Tibial nerve (tissue), 4 donors: ENCODE measurements at regions not wholly inside any gene's neighbourhood (a gene's known extent, or its start where the extent isn't known, plus 50 kb on each side); places are given as distances from the start of the nearest gene placed in this dataset.
A peak's percentile ranks its signal among the peaks of the same experiment; 100 is the strongest.

Source experiments
- DNase-seq, 2 donors: peaks; one replicate each; pipeline ENCODE4 v3.0.0-alpha.2; 2019; ENCODE audit warnings: low spot score in 2 of 2
- H3K27ac ChIP-seq, 4 donors: fragments of 200-600 bp; sonication (generic) in 3 of 4; one replicate each; pipeline ENCODE4 v1.5.1; 2017 to 2019; ENCODE audit warnings: mild to moderate bottlenecking in 1 of 4
- H3K27me3 ChIP-seq, 2 donors: fragments of 200-600 bp; sonication (generic) in 1 of 2; one replicate each; pipeline versions ENCODE4 v1.5.1 to v1.6.0; 2017 to 2019
- H3K36me3 ChIP-seq, 3 donors: fragments of 200-600 bp; sonication (generic); one replicate each; pipeline ENCODE4 v1.5.1; 2018 to 2019
- H3K4me1 ChIP-seq, 4 donors: fragments of 200-600 bp; sonication (generic) in 3 of 4; one replicate each; pipeline ENCODE4 v1.5.1; 2017 to 2019
- H3K4me3 ChIP-seq, 4 donors: fragments of 200-600 bp; sonication (generic) in 3 of 4; one replicate each; pipeline ENCODE4 v1.5.1; 2017 to 2019; ENCODE audit warnings: mild to moderate bottlenecking in 1 of 4, moderate library complexity in 1 of 4
- H3K9me3 ChIP-seq, 4 donors: fragments of 200-600 bp; sonication (generic) in 3 of 4; one replicate each; pipeline ENCODE4 v1.5.1; 2017 to 2019
- EP300 ChIP-seq, 2 donors: sonication (generic); formaldehyde crosslinking; IDR thresholded peaks; one replicate each; pipeline ENCODE4 v1.6.1; 2017; ENCODE audit warnings: antibody characterized with exemption in 2 of 2, mild to moderate bottlenecking in 1 of 2
- POLR2A ChIP-seq, 2 donors: fragments of 450-650 bp; IDR thresholded peaks; one replicate each; pipeline ENCODE4 v1.6.1; 2017; ENCODE audit warnings: antibody characterized with exemption in 2 of 2, mild to moderate bottlenecking in 2 of 2, moderate library complexity in 2 of 2
- WGBS, 2 donors: methylation state at CpG; one replicate each; pipeline ENCODE4 v1.1.5; 2018; 5-methylcytosine and 5-hydroxymethylcytosine counted together
- TF ChIP-seq, protein P1 (sequence below), 5 experiments: fragments of 200-600 bp in 3 of 5; fragments of 450-650 bp in 2 of 5; sonication (generic) in 3 of 5; IDR thresholded peaks; one replicate each; pipeline ENCODE4 v1.5.1; 2016 to 2019; ENCODE audit warnings: antibody characterized with exemption in 5 of 5, mild to moderate bottlenecking in 3 of 5, moderate library complexity in 2 of 5

DNA sequence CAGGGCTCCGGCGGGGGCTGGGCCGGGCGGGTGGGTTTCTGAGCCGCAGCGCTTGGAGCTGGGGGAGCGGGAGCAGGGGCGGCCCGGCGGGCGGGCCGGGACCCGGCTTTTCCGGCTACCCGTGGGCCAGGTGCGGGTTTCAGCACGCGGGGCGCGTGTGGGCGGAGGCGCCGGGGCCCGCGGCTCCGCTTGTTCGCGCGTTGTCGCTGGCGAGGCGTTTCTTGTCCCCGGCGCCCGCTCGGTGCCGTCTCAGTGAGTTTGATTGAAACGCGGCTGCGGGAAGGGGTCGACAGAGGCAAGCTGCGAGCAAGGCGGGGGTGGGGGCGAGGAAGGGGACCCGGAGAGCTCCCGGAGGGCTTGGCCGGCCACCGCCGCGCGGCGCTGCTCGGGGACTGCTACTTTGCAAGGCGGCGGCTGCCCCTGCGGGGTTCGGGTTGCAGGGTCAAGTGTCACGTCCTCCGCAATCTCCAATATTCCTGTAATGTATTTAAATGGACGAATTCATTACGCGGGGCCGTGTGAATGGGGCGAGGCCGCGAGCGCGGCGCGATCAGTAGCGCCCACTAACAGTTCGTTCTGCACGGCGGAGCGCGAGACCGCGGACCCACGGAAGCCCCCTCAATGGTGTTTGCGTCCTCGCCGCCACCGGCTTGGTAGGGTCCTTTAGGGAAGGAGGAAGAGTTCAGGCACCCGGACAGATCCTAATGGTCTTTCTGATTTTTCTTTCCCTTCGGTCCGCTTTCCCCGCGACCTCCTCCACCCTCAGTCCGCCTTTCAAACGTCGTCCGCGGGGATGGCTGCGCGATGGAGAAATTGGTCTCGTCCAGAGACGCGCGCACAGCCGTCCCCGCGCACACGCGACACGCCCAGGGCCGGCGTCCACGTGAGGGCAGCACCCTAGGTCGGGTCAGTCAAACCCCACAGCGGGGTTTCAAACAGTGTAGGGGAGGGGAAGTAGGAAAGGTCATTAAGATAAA, 76.9 kb downstream of the INSIG1 start:
- TF ChIP-seq EP300 (IDR thresholded peaks at IDR 0.05) (no peak), POLR2A (IDR thresholded peaks at IDR 0.05) (no peak)
- TF ChIP-seq, protein P1, sequence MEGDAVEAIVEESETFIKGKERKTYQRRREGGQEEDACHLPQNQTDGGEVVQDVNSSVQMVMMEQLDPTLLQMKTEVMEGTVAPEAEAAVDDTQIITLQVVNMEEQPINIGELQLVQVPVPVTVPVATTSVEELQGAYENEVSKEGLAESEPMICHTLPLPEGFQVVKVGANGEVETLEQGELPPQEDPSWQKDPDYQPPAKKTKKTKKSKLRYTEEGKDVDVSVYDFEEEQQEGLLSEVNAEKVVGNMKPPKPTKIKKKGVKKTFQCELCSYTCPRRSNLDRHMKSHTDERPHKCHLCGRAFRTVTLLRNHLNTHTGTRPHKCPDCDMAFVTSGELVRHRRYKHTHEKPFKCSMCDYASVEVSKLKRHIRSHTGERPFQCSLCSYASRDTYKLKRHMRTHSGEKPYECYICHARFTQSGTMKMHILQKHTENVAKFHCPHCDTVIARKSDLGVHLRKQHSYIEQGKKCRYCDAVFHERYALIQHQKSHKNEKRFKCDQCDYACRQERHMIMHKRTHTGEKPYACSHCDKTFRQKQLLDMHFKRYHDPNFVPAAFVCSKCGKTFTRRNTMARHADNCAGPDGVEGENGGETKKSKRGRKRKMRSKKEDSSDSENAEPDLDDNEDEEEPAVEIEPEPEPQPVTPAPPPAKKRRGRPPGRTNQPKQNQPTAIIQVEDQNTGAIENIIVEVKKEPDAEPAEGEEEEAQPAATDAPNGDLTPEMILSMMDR (IDR thresholded peaks at IDR 0.05) = no peak
- Histone ChIP-seq H3K4me1 (peaks cover 0 to 60% (median 39%) of the 10 kb centered on the region in 4 donors), H3K36me3 (no peaks in the 10 kb centered on the region), H3K27ac (no peak overlapping the region), H3K9me3 (no peaks in the 10 kb centered on the region), H3K27me3 (peaks cover 3 to 100% of the 10 kb centered on the region in 2 donors), H3K4me3 (peak overlapping the region in 3 of 4 donors; percentile 28 to 41 (median 30))
- no peak for DNase-seq
- WGBS, 2 donors = 2 to 3% methylated on average over 83 to 89 of the region's 110 CpGs

DNA sequence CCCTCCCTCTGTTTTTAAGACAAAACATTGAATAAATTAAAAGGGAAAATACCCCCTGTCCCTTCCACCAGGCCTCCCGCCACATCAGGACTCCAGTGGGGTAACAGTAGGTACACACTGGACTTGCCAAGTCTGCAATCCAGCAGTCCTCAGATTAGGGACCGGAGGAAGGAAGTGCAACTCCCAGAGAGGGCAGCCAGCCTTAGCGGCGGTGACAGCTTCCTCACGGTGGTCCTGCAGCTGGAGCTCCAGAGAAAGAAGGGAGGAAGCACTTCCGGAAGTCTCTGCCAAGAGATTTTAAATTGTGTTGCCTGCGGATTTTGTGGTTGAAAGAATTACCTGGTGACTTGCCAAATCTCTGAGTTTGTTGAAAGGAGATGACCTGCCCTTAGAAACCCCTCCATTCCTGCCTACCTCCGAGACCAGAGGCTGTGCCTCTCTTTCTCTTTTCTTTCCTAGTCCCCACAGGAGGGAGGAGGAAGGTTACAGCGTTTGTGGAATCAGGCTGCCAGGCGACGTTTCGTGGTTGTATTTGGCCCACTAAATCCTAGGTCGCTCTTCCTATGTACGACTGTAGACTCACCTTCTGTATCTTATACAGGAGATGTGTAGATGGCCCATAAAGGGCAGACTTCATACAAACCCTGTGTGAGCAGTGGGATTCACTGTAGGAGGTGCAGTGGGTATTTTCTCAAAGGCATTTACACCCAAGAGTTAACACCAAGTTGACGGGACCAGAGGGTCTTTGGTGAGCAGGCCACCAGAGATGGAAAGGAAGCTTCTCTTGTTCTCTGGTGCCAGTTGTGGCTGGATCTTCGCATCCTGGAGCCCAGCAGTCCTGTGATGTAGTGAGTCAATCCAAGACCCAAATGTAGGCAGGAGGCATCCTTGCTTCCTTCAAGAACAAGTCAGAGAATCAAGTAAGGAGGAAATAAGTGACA, 77.9 kb downstream of the INSIG1 start:
- Histone ChIP-seq H3K4me1 (peaks cover 0 to 67% (median 39%) of the 10 kb centered on the region in 4 donors), H3K27me3 (peaks cover 3 to 100% of the 10 kb centered on the region in 2 donors), H3K9me3 (no peaks in the 10 kb centered on the region), H3K36me3 (no peaks in the 10 kb centered on the region), H3K4me3 (no peak overlapping the region), H3K27ac (no peak overlapping the region)
- WGBS, 2 donors = 8 to 9% methylated on average over 16 of the region's 16 CpGs
- no peak for DNase-seq
- TF ChIP-seq POLR2A (IDR thresholded peaks at IDR 0.05) (no peak), EP300 (IDR thresholded peaks at IDR 0.05) (no peak)
- TF ChIP-seq, protein P1 (IDR thresholded peaks at IDR 0.05) = no peak

DNA sequence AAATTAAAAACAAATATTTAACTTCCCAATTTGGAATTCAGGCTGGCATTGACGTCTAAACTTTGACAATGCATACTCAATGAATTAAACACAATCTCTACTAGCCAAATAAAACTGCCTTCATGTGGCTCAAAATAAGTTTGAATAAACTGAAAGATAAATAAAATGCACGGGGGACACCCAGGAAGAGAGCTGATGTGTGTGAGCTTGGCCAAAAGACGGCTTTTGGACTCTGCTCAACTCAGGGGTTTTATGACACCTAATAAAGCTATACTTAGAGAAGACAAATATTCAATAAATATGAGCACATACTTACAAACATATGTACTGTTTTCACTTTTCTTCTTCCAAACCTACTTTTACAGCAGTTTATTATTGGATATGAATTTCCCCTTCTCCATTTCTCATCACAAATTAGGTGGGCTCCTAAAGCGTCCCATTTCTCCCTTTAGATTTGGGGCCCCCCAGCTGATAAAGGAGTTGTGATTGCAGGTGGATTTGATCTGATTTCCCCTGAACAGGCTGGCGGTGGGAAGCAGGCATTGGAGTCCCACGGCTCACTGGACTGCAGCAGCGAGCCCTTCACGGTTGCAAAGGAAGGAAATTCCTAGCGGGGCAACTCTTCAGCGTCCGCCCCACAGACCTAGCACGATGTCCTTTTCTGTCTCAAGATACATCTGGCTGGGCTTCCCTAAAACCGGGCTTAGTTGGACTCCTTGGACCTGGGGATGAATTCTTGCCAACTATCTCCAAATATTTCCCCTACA, 79.6 kb downstream of the INSIG1 start:
- no peaks in the 10 kb centered on the region for H3K9me3 ChIP-seq
- TF ChIP-seq, protein P1 (IDR thresholded peaks at IDR 0.05) = no peak
- TF ChIP-seq EP300 (IDR thresholded peaks at IDR 0.05) = no peak
- no peak for TF ChIP-seq POLR2A (IDR thresholded peaks at IDR 0.05)
- peaks cover 0 to 73% (median 47%) of the 10 kb centered on the region in 4 donors for H3K4me1 ChIP-seq
- H3K27ac ChIP-seq = no peak overlapping the region
- H3K27me3 ChIP-seq = peaks cover 3 to 100% of the 10 kb centered on the region in 2 donors
- H3K36me3 ChIP-seq = no peaks in the 10 kb centered on the region
- WGBS, 2 donors = 3 to 9% methylated on average over 11 to 13 of the region's 13 CpGs
- peak overlapping the region in 1 of 4 donors; percentile 31 for H3K4me3 ChIP-seq
- no peak for DNase-seq

GRCh38 chr7:155377838-155378579, 79.9 kb upstream of the EN2 start:
- 0 to 1% methylated on average over 18 to 39 of the region's 45 CpGs for whole genome bisulfite sequencing, 2 donors
- H3K4me1 ChIP-seq = peaks cover 0 to 71% (median 43%) of the 10 kb centered on the region in 4 donors
- H3K36me3 ChIP-seq = no peaks in the 10 kb centered on the region
- no peak overlapping the region for H3K27ac ChIP-seq
- H3K9me3 ChIP-seq = no peaks in the 10 kb centered on the region
- TF ChIP-seq POLR2A (IDR thresholded peaks at IDR 0.05) (no peak), EP300 (IDR thresholded peaks at IDR 0.05) (no peak)
- TF ChIP-seq, protein P1 (IDR thresholded peaks at IDR 0.05) = no peak
- no peak for DNase-seq
- peaks cover 3 to 100% of the 10 kb centered on the region in 2 donors for H3K27me3 ChIP-seq
- peak overlapping the region in 1 of 4 donors; percentile 31 for H3K4me3 ChIP-seq
